Suprapubic skin (tissue), 4 donors: ENCODE measurements at regions not wholly inside any gene's neighbourhood (a gene's known extent, or its start where the extent isn't known, plus 50 kb on each side); places are given as distances from the start of the nearest gene placed in this dataset.

Experiments used
- DNase-seq, 2 donors: peaks; one replicate each; pipeline ENCODE4 v3.0.0-alpha.2; 2019; ENCODE audit warnings: low spot score in 2 of 2
- H3K27ac ChIP-seq: fragments of 200-600 bp; sonication (generic); one replicate; pipeline ENCODE4 v1.5.1; 2019
- H3K27me3 ChIP-seq: fragments of 200-600 bp; sonication (generic); one replicate; pipeline ENCODE4 v1.5.1; 2019
- H3K36me3 ChIP-seq: fragments of 200-600 bp; sonication (generic); one replicate; pipeline ENCODE4 v1.5.1; 2019
- H3K4me1 ChIP-seq: fragments of 200-600 bp; sonication (generic); one replicate; pipeline ENCODE4 v1.5.1; 2019
- H3K4me3 ChIP-seq: fragments of 200-600 bp; sonication (generic); one replicate; pipeline ENCODE4 v1.5.1; 2019; ENCODE audit warnings: mild to moderate bottlenecking
- H3K9me3 ChIP-seq: fragments of 200-600 bp; sonication (generic); one replicate; pipeline ENCODE4 v1.5.1; 2019
- EP300 ChIP-seq: sonication (generic); formaldehyde crosslinking; IDR thresholded peaks from one replicate; pipeline ENCODE4 v1.6.1; 2017; ENCODE audit warnings: antibody characterized with exemption
- POLR2A ChIP-seq, 2 donors: fragments of 450-650 bp; IDR thresholded peaks; one replicate each; pipeline ENCODE4 v1.6.1; 2017; ENCODE audit warnings: antibody characterized with exemption in 2 of 2, mild to moderate bottlenecking in 2 of 2, moderate library complexity in 2 of 2
- POLR2AphosphoS5 ChIP-seq, 3 donors: sonication (generic); formaldehyde crosslinking; IDR thresholded peaks; one replicate each; pipeline ENCODE4 v1.6.1; 2017; ENCODE audit warnings: antibody characterized with exemption in 3 of 3
- WGBS: methylation state at CpG from one replicate; pipeline ENCODE4 v1.1.5; 2018; 5-methylcytosine and 5-hydroxymethylcytosine counted together
- TF ChIP-seq, protein P1 (sequence below), 2 donors: fragments of 200-600 bp in 1 of 2; fragments of 450-650 bp in 1 of 2; sonication (generic) in 1 of 2; IDR thresholded peaks; one replicate each; pipeline ENCODE4 v1.5.1; 2016 to 2019; ENCODE audit warnings: antibody characterized with exemption in 2 of 2, mild to moderate bottlenecking in 1 of 2, moderate library complexity in 1 of 2

- TF ChIP-seq POLR2A (IDR thresholded peaks at IDR 0.05): no peak
- no peak for TF ChIP-seq POLR2AphosphoS5 (IDR thresholded peaks at IDR 0.05)
- TF ChIP-seq EP300: no peak
- TF ChIP-seq, protein P1, sequence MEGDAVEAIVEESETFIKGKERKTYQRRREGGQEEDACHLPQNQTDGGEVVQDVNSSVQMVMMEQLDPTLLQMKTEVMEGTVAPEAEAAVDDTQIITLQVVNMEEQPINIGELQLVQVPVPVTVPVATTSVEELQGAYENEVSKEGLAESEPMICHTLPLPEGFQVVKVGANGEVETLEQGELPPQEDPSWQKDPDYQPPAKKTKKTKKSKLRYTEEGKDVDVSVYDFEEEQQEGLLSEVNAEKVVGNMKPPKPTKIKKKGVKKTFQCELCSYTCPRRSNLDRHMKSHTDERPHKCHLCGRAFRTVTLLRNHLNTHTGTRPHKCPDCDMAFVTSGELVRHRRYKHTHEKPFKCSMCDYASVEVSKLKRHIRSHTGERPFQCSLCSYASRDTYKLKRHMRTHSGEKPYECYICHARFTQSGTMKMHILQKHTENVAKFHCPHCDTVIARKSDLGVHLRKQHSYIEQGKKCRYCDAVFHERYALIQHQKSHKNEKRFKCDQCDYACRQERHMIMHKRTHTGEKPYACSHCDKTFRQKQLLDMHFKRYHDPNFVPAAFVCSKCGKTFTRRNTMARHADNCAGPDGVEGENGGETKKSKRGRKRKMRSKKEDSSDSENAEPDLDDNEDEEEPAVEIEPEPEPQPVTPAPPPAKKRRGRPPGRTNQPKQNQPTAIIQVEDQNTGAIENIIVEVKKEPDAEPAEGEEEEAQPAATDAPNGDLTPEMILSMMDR (IDR thresholded peaks at IDR 0.05): no peak
- H3K4me3 ChIP-seq: no peak overlapping the region
- 91% methylated on average over 12 of the region's 13 CpGs for WGBS
- H3K27ac ChIP-seq: no peak overlapping the region
- no peaks in the 10 kb centered on the region for H3K9me3 ChIP-seq
- peaks cover 20% of the 10 kb centered on the region for H3K27me3 ChIP-seq
- no peak for DNase-seq
- no peaks in the 10 kb centered on the region for H3K36me3 ChIP-seq
- peaks cover 15% of the 10 kb centered on the region for H3K4me1 ChIP-seq
Observed at GRCh38 chr1:25027822-25028586, 97.9 kb upstream of the RUNX3 start.

GRCh38 chr1:25026730-25027450 lies 96.8 kb upstream of the RUNX3 start:
- Histone ChIP-seq H3K36me3 (no peaks in the 10 kb centered on the region), H3K9me3 (no peaks in the 10 kb centered on the region), H3K27ac (no peak overlapping the region), H3K4me3 (no peak overlapping the region), H3K27me3 (peaks cover 20% of the 10 kb centered on the region), H3K4me1 (peaks cover 19% of the 10 kb centered on the region)
- TF ChIP-seq POLR2AphosphoS5 (IDR thresholded peaks at IDR 0.05): no peak
- TF ChIP-seq, protein P1 (IDR thresholded peaks at IDR 0.05): no peak
- no peak for TF ChIP-seq EP300
- no peak for DNase-seq
- 76% methylated on average over 12 of the region's 12 CpGs for WGBS

DNA sequence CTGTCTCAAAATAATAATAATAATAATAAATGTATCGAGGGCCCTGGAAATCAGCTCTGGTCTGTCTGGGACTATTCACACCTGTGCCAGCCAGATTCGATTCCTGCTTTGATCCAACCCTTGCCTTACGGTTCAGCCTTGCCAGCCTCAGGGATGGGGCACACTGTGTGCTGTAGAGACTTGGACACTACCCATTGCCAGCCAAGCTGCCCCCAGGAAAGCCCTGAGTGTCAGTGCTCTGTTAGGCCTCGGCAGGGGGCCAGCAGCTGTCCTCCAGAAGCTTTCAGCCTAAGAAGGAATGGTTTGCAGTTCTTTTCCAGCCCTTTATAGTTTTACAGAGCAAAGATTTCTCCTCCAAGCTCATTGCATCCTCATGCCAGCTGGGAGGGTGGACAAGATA lies 96.2 kb upstream of the RUNX3 start:
- Histone ChIP-seq H3K27ac (no peak overlapping the region), H3K27me3 (peaks cover 20% of the 10 kb centered on the region), H3K4me1 (peaks cover 20% of the 10 kb centered on the region), H3K36me3 (no peaks in the 10 kb centered on the region), H3K9me3 (no peaks in the 10 kb centered on the region), H3K4me3 (no peak overlapping the region)
- DNase-seq: no peak
- 86% methylated on average over 4 of the region's 4 CpGs for WGBS
- TF ChIP-seq POLR2A (IDR thresholded peaks at IDR 0.05) (no peak), POLR2AphosphoS5 (IDR thresholded peaks at IDR 0.05) (no peak), EP300 (no peak)
- TF ChIP-seq, protein P1 (IDR thresholded peaks at IDR 0.05): no peak

GRCh38 chr1:25024615-25025350 lies 94.7 kb upstream of the RUNX3 start:
- TF ChIP-seq, protein P1 (IDR thresholded peaks at IDR 0.05): no peak
- no peak for TF ChIP-seq EP300
- TF ChIP-seq POLR2A (IDR thresholded peaks at IDR 0.05): no peak
- no peak for TF ChIP-seq POLR2AphosphoS5 (IDR thresholded peaks at IDR 0.05)
- no peaks in the 10 kb centered on the region for H3K9me3 ChIP-seq
- H3K27ac ChIP-seq: no peak overlapping the region
- H3K4me3 ChIP-seq: no peak overlapping the region
- no peaks in the 10 kb centered on the region for H3K36me3 ChIP-seq
- peaks cover 14% of the 10 kb centered on the region for H3K27me3 ChIP-seq
- WGBS: 76% methylated on average over 9 of the region's 15 CpGs
- DNase-seq: no peak
- H3K4me1 ChIP-seq: peaks cover 20% of the 10 kb centered on the region

- H3K4me3 ChIP-seq: no peak overlapping the region
- no peak for DNase-seq
- no peaks in the 10 kb centered on the region for H3K36me3 ChIP-seq
- TF ChIP-seq, protein P1 (IDR thresholded peaks at IDR 0.05): no peak
- TF ChIP-seq EP300 (no peak), POLR2A (IDR thresholded peaks at IDR 0.05) (no peak), POLR2AphosphoS5 (IDR thresholded peaks at IDR 0.05) (no peak)
- 93% methylated on average over 5 of the region's 5 CpGs for WGBS
- no peaks in the 10 kb centered on the region for H3K9me3 ChIP-seq
- H3K27ac ChIP-seq: no peak overlapping the region
- peaks cover 16% of the 10 kb centered on the region for H3K4me1 ChIP-seq
- H3K27me3 ChIP-seq: peaks cover 7% of the 10 kb centered on the region
Observed at GRCh38 chr1:25023826-25024225, 93.8 kb upstream of the RUNX3 start.
